ENCODE measurements at regions not wholly inside any gene's neighbourhood (a gene's known extent, or its start where the extent isn't known, plus 50 kb on each side); places are given as distances from the start of the nearest gene placed in this dataset.

GRCh38 chr3:963255-963654, 129.6 kb upstream of the CNTN6 start:
- H3K4me3 ChIP-seq = no peak overlapping the region
- H3K4me1 ChIP-seq = no peaks in the 10 kb centered on the region
- DNase-seq (no peak), ATAC-seq (no peak)
- H3K9me3 ChIP-seq = peaks cover 0 to 39% (median 0%) of the 10 kb centered on the region in 11 donors
- TF ChIP-seq, protein P1, sequence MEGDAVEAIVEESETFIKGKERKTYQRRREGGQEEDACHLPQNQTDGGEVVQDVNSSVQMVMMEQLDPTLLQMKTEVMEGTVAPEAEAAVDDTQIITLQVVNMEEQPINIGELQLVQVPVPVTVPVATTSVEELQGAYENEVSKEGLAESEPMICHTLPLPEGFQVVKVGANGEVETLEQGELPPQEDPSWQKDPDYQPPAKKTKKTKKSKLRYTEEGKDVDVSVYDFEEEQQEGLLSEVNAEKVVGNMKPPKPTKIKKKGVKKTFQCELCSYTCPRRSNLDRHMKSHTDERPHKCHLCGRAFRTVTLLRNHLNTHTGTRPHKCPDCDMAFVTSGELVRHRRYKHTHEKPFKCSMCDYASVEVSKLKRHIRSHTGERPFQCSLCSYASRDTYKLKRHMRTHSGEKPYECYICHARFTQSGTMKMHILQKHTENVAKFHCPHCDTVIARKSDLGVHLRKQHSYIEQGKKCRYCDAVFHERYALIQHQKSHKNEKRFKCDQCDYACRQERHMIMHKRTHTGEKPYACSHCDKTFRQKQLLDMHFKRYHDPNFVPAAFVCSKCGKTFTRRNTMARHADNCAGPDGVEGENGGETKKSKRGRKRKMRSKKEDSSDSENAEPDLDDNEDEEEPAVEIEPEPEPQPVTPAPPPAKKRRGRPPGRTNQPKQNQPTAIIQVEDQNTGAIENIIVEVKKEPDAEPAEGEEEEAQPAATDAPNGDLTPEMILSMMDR (IDR thresholded peaks at IDR 0.05) = no peak
- 80 to 81% methylated on average over 2 of the region's 2 CpGs for WGBS, 2 donors
- no peaks in the 10 kb centered on the region for H3K36me3 ChIP-seq
- intact Hi-C loops (cut with DNase I) = no loop called here
- no peaks in the 10 kb centered on the region for H3K27me3 ChIP-seq
- H3K27ac ChIP-seq = no peak overlapping the region

GRCh38 chr3:963755-964154, 129.1 kb upstream of the CNTN6 start:
- H3K27ac ChIP-seq = no peak overlapping the region
- ATAC-seq = no peak
- 77 to 79% methylated on average over 3 of the region's 3 CpGs for WGBS, 2 donors
- no peaks in the 10 kb centered on the region for H3K36me3 ChIP-seq
- no peaks in the 10 kb centered on the region for H3K4me1 ChIP-seq
- H3K27me3 ChIP-seq = no peaks in the 10 kb centered on the region
- H3K9me3 ChIP-seq = peaks cover 0 to 35% (median 0%) of the 10 kb centered on the region in 11 donors
- DNase-seq = no peak
- H3K4me3 ChIP-seq = no peak overlapping the region
- intact Hi-C loops (cut with DNase I) = no loop called here
- TF ChIP-seq, protein P1 (IDR thresholded peaks at IDR 0.05) = no peak

DNA sequence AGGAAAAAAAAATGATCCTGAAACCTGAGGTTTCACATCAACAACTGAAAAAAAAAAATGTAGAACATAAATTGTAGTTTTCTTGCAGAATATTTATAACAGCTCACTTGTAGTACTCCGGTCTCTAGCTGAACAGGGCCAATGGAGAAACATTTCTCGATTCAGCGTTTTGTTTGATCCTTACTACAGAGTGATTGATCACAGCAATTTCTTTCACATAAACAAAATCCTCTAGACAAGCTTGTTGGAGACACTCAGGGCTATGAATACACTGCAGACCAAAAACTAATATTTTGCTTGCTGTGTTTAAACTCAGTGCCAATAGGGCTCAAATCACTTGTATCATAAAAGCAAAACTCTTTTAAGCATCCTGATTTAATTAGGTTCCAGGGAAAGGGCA, 127.0 kb upstream of the CNTN6 start:
- no peak for ATAC-seq
- TF ChIP-seq, protein P1 (IDR thresholded peaks at IDR 0.05) = no peak
- Histone ChIP-seq H3K4me1 (no peaks in the 10 kb centered on the region), H3K9me3 (peaks cover 0 to 25% (median 0%) of the 10 kb centered on the region in 11 donors), H3K4me3 (no peak overlapping the region), H3K36me3 (no peaks in the 10 kb centered on the region), H3K27me3 (no peaks in the 10 kb centered on the region), H3K27ac (no peak overlapping the region)
- intact Hi-C loops (cut with DNase I) = no loop called here
- DNase-seq = no peak
- WGBS, 2 donors = 88 to 90% methylated on average over 3 of the region's 3 CpGs

DNA sequence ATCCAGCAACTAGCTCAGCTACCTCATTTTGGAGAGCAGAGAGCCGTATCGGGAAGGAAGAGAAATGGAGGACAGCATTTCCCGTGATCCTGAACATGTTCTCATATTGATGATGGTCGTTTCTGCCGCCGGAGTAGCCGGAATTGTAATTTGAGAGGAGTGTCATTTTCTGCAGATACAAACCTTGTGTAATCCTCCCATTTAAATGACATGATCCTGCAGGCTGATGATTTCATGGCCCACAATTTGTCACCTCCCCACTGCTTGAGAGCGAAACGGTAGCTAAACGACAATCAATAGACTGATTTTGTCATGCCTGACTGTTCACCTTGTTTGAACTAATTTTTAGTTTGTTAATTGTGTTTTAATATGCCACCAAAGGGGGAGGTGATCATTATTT, 126.5 kb upstream of the CNTN6 start:
- H3K4me1 ChIP-seq = no peaks in the 10 kb centered on the region
- no peak overlapping the region for H3K4me3 ChIP-seq
- H3K36me3 ChIP-seq = no peaks in the 10 kb centered on the region
- H3K27ac ChIP-seq = no peak overlapping the region
- intact Hi-C loops (cut with DNase I) = no loop called here
- 86 to 90% methylated on average over 10 of the region's 10 CpGs for WGBS, 2 donors
- H3K9me3 ChIP-seq = peaks cover 0 to 30% (median under 1%) of the 10 kb centered on the region in 11 donors
- TF ChIP-seq, protein P1 (IDR thresholded peaks at IDR 0.05) = no peak
- no peaks in the 10 kb centered on the region for H3K27me3 ChIP-seq
- no peak for ATAC-seq
- DNase-seq = no peak
